ENCODE measurements at regions not wholly inside any gene's neighbourhood (a gene's known extent, or its start where the extent isn't known, plus 50 kb on each side); places are given as distances from the start of the nearest gene placed in this dataset.

DNA sequence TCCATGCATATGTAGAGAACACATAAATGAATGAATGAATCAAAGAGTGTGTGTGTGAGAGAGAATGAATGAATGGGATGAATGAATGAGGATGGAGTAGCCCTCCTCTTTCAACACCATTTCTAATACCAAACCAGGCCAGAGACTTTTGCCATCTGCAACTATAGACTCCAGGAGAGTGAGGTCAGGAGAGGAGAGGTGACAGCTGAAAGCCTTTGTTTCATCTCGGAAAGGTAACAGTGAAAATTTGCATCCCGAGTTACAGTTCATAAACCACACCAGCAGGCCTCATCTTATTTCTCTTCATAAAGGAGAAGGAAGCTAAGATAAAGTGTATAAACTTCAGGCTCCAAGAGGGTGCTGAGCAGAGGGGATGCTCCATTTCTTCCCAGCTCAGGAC, 255.3 kb upstream of the KLF4 start:
- H3K27me3 ChIP-seq (ENCODE audit: insufficient read depth, low read length): no peaks in the 10 kb centered on the region
- H2BK5ac ChIP-seq (ENCODE audit: insufficient read length, low read length): no peak overlapping the region
- no peak overlapping the region for H3K9ac ChIP-seq (ENCODE audit: extremely low read depth, insufficient read length, low read length)
- no peak overlapping the region for H3T11ph ChIP-seq (ENCODE audit: low read length)
- H4K20me1 ChIP-seq (ENCODE audit: control insufficient read depth, insufficient read depth, insufficient read length): no peaks in the 10 kb centered on the region
- H3K4me1 ChIP-seq (ENCODE audit: insufficient read depth, low read length): peaks cover 3% of the 10 kb centered on the region; the same call in 1 of the 2 replicates
- H2BK15ac ChIP-seq (ENCODE audit: low read depth, low read length): no peak overlapping the region
- no peak overlapping the region for H2BK12ac ChIP-seq (ENCODE audit: insufficient read length, low read depth, low read length)
- no peak overlapping the region for H3K23ac ChIP-seq (ENCODE audit: insufficient read length, low read depth, low read length)
- TF ChIP-seq, protein P1, sequence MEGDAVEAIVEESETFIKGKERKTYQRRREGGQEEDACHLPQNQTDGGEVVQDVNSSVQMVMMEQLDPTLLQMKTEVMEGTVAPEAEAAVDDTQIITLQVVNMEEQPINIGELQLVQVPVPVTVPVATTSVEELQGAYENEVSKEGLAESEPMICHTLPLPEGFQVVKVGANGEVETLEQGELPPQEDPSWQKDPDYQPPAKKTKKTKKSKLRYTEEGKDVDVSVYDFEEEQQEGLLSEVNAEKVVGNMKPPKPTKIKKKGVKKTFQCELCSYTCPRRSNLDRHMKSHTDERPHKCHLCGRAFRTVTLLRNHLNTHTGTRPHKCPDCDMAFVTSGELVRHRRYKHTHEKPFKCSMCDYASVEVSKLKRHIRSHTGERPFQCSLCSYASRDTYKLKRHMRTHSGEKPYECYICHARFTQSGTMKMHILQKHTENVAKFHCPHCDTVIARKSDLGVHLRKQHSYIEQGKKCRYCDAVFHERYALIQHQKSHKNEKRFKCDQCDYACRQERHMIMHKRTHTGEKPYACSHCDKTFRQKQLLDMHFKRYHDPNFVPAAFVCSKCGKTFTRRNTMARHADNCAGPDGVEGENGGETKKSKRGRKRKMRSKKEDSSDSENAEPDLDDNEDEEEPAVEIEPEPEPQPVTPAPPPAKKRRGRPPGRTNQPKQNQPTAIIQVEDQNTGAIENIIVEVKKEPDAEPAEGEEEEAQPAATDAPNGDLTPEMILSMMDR (conservative IDR thresholded peaks at IDR 0.05): no peak
- no peak overlapping the region for H2AK5ac ChIP-seq (ENCODE audit: insufficient read length, low read length)
- WGBS (ENCODE audit: extremely low coverage, insufficient read length, low lambda C conversion rate): no CpG with 5 or more reads among the region's 2 CpGs
- no peak overlapping the region for H2BK120ac ChIP-seq (ENCODE audit: low read depth, low read length, poor library complexity, severe bottlenecking)
- H2BK20ac ChIP-seq (ENCODE audit: low read depth, low read length, poor library complexity, severe bottlenecking): no peak overlapping the region
- H3K27ac ChIP-seq (ENCODE audit: insufficient read length, low read depth, low read length): no peak overlapping the region
- no peak overlapping the region for H3K4me2 ChIP-seq (ENCODE audit: insufficient read depth, insufficient read length, low read length)
- no peak overlapping the region for H4K8ac ChIP-seq (replicated peaks; ENCODE audit: insufficient read length, low read depth, low read length)
- no peaks in the 10 kb centered on the region for H3K79me1 ChIP-seq (ENCODE audit: insufficient read depth, low read depth, low read length, poor library complexity, severe bottlenecking)
- H3K79me2 ChIP-seq (ENCODE audit: insufficient read depth, low read length): no peaks in the 10 kb centered on the region
- no peak for DNase-seq
- H3K4me1 Mint-ChIP-seq: peaks cover 5 to 11% of the 10 kb centered on the region in 2 experiments; a peak in 3 of 4 replicates
- H3K9me3 Mint-ChIP-seq: no peaks in the 10 kb centered on the region; a peak in 1 of 5 replicates
- H2AFZ ChIP-seq (ENCODE audit: low read length): no peak overlapping the region
- H3K27me3 Mint-ChIP-seq (ENCODE audit: low read depth): no peaks in the 10 kb centered on the region; the same call in 1 of the 2 replicates
- H3K4me3 Mint-ChIP-seq: no peak overlapping the region
- H3K18ac ChIP-seq (ENCODE audit: insufficient read length, low read depth, low read length): no peak overlapping the region
- H3K36me3 Mint-ChIP-seq (ENCODE audit: insufficient read depth in 1 of 3, low read depth in 3 of 3): no peaks in the 10 kb centered on the region
- no peaks in the 10 kb centered on the region for H3K23me2 ChIP-seq (ENCODE audit: insufficient read length, low read depth, low read length, poor library complexity, severe bottlenecking)
- H3K56ac ChIP-seq (ENCODE audit: insufficient read length, low read depth, low read length): no peak overlapping the region
- no peak overlapping the region for H3K27ac Mint-ChIP-seq
- H3K4ac ChIP-seq (ENCODE audit: low read depth, low read length): no peak overlapping the region
- no peak overlapping the region for H4K5ac ChIP-seq (ENCODE audit: insufficient read length, low read depth, low read length)
- H3K9me3 ChIP-seq (ENCODE audit: control insufficient read depth, low read depth, low read length): no peaks in the 10 kb centered on the region
- no peak overlapping the region for H3K14ac ChIP-seq (ENCODE audit: insufficient read depth, low read length)
- H4K91ac ChIP-seq (ENCODE audit: insufficient read length, low read depth, low read length): no peak overlapping the region
